DMS 273 (cell line): ENCODE measurements at regions not wholly inside any gene's neighbourhood (a gene's known extent, or its start where the extent isn't known, plus 50 kb on each side); places are given as distances from the start of the nearest gene placed in this dataset.
"Not testable (repeated sequence)": the region's sequence is repeated elsewhere in the genome, so short reads cannot be mapped to it uniquely, and the experiment has no call there.

Experiments
- DNase-seq: peaks from one replicate; lab custom pipeline; 2025; ENCODE audit not compliant: unreplicated experiment; lab: John Stamatoyannopoulos, UW

GRCh38 chr2:231644426-231644825, 51.8 kb downstream of the TEX44 start:
- DNase-seq: no peak

- no peak for DNase-seq
Observed at GRCh38 chr2:231646476-231646875, 53.8 kb downstream of the TEX44 start.

DNA sequence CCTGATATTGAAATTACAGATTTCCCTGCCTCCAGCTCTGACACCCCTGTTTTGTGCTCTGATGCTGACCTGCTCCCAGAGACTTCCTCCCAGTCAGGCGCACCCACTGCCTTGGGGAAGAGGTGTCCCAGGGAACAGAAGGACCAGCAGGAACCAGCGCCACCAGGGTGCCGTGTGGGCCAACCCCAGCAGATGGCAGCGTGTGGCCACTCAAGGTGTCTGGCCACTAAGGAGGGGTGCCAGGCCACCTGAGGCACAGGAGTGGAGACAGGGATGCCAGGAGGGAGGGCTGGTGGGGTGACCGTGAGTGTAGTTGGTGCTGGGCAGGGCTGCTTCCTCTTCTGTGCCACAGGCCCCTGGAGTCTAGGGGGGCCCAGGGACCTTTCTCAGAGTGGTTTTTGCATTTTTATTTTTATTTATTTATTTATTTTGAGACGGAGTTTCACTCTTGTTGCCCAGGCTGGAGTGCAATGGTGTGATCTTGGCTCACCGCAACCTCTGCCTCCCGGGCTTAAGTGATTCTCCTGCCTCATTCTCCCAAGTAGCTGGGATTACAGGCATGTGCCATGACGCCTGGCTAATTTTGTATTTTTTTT, 56.0 kb downstream of the TEX44 start:
- DNase-seq: peak; percentile 74

DNA sequence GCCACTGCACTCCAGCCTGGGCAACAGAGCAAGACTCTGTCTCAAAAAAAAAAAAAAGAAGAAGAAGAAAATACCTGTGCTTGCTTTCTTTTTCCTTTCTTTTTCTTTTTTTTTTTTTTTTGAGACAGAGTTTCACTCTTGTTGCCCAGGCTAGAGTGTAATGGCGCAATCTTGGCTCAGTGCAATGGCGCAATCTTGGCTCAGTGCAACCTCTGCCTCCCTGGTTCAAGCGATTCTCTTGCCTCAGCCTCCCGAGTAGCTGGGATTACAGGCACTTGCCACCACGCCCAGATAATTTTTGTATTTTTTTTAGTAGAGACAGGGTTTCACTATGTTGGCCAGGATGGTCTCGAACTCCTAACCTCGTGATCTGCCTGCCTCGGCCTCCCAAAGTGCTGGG, 56.8 kb upstream of the PTMA start:
- not testable (repeated sequence) for DNase-seq

DNA sequence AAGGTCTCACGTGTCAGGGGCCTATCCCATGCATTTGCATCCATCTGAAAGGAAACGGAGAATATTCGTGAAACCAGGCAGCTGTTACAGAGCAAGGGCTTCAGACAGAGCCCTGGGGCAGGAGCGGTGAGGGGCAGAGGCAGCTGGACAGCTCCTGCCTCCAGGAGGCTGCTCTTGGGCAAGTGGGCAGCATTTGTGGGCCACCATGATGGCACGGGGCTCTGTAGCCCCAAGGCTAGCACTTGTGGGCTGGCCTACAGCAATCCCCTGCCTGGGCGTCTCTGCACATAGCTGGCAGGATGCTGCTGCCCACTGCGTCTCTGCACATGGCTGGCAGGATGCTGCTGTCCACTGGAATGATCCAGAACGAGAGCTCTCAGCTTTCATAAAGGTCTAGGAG, 52.8 kb upstream of the PTMA start:
- no peak for DNase-seq

- DNase-seq: no peak
Observed at GRCh38 chr2:231655894-231656293, 52.4 kb upstream of the PTMA start.
